Naive thymus-derived CD8-positive, alpha-beta T cell (primary cell): ENCODE measurements at regions not wholly inside any gene's neighbourhood (a gene's known extent, or its start where the extent isn't known, plus 50 kb on each side); places are given as distances from the start of the nearest gene placed in this dataset.
A peak's percentile ranks its signal among the peaks of the same experiment; 100 is the strongest.

Source experiments
- ATAC-seq, 2 donors: fragments of 150-1000 bp; cut with Tn5 transposase in 1 of 2; sonication (Bioruptor Pico), chemical (Tn5 transposase) in 1 of 2; 1 replicate in 1 of 2; 2 replicates in 1 of 2; pipeline ENCODE4 v1.10.0; 2021; ENCODE audit warnings: mild to moderate bottlenecking in 2 of 2, moderate library complexity in 2 of 2
- POLR2A ChIA-PET: fragments of 350-600 bp; sonication (Branson Sonifier 250); formaldehyde crosslinking; loops from one replicate; lab custom pipeline; 2021; ENCODE audit warnings: antibody characterized with exemption; lab: Charles Lee
- DNase-seq, 10 donors: peaks; one replicate each; pipeline versions ENCODE4 v3.0.0 to v3.0.0-alpha.2; 2020 to 2022
- H3K27ac Mint-ChIP-seq, 10 donors: one replicate each; pipeline ENCODE4 v1.8.0; 2020 to 2022; ENCODE audit warnings: mild to moderate bottlenecking in 10 of 10, mixed read lengths in 10 of 10, moderate library complexity in 4 of 10, inconsistent platforms in 1 of 10
- H3K27me3 Mint-ChIP-seq, 5 donors: one replicate each; pipeline ENCODE4 v1.8.0; 2021 to 2022; ENCODE audit warnings: mixed read lengths in 5 of 5
- H3K36me3 Mint-ChIP-seq, 3 donors: one replicate each; pipeline ENCODE4 v1.8.0; 2020 to 2022; ENCODE audit warnings: mixed read lengths in 3 of 3, mild to moderate bottlenecking in 2 of 3, inconsistent platforms in 1 of 3
- H3K4me1 Mint-ChIP-seq, 4 donors: one replicate each; pipeline ENCODE4 v1.8.0; 2021 to 2022; ENCODE audit warnings: mixed read lengths in 4 of 4
- H3K4me3 Mint-ChIP-seq, 10 donors: one replicate each; pipeline ENCODE4 v1.8.0; 2020 to 2022; ENCODE audit warnings: mild to moderate bottlenecking in 10 of 10, mixed read lengths in 10 of 10, moderate library complexity in 6 of 10, inconsistent platforms in 1 of 10
- H3K9me3 Mint-ChIP-seq, 9 donors: one replicate each; pipeline ENCODE4 v1.8.0; 2020 to 2022; ENCODE audit warnings: mixed read lengths in 9 of 9, mild to moderate bottlenecking in 3 of 9, inconsistent platforms in 1 of 9, moderate library complexity in 1 of 9

DNA sequence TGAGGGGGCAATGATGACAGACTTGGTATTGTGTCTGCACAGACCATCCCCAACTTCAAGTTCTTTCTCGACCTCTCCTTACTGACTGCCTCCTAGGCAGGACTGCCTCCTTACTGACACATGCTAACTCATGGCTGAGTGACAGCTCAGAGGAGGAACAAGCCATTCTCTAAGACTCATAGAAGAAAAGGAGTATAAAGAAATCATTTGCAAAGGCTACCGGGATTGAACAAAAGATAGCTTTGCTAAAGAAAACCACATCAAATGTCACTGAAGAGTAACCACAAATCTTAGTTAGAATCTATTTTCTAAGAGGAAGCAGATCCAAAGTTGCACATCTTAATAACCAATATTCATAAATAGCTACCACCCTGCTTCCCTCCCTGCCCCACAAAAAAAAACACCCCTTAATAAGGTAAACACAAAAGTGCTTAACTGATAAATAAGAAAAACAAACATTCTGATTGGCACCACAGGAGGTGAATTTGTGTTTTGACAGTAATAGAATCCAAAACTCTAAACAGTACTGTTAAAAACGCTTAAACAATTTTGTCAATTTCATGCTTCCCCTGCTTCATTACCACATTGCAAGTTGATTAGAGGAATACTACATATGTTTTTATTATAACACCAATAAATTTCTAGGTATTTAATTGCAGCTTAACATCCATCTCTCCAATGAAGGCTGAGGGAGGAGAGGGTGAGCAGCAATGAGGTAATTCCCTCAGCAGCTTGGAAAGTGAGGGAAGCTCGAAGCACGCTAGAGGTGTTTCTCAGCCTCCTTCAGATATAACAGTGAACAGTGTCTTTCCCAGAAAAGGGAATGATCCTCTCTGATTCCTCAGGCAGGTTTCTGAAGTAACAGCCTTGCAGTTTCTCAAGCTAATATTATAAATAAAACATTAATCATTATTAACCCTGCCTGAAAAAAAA, 160.0 kb downstream of the HNRNPD start:
- H3K27me3 Mint-ChIP-seq: no peaks in the 10 kb centered on the region
- peak overlapping the region in 9 of 10 donors; percentile 16 to 62 (median 52) for H3K4me3 Mint-ChIP-seq
- H3K4me1 Mint-ChIP-seq: peaks cover 14 to 36% (median 32%) of the 10 kb centered on the region in 4 donors
- POLR2A ChIA-PET: interaction anchor here (1.1 to 2.0 kb wide), 4 partner anchors 10 to 742 kb away, joined by 3 to 5 read pairs (median 4); partner anchors contain the start of gene RASGEF1B
- H3K27ac Mint-ChIP-seq: peak overlapping the region in 5 of 10 donors; percentile 1 to 76 (median 56)
- no peaks in the 10 kb centered on the region for H3K36me3 Mint-ChIP-seq
- peak; percentile 99 to 100 for ATAC-seq
- H3K9me3 Mint-ChIP-seq: peaks cover 0 to 2% (median 0%) of the 10 kb centered on the region in 9 donors
- peak in 7 of 10 donors; percentile 4 to 78 (median 36) for DNase-seq

GRCh38 chr4:82201805-82202641, 171.8 kb downstream of the HNRNPD start:
- Mint-ChIP-seq H3K9me3 (no peaks in the 10 kb centered on the region), H3K4me3 (no peak overlapping the region), H3K27me3 (peaks cover 0 to 7% (median 4%) of the 10 kb centered on the region in 5 donors), H3K36me3 (no peaks in the 10 kb centered on the region), H3K27ac (peak overlapping the region in 1 of 10 donors; percentile 86), H3K4me1 (peaks cover 0 to 16% (median 7%) of the 10 kb centered on the region in 4 donors)
- POLR2A ChIA-PET: no interaction called here
- DNase-seq (peak; percentile 13 to 68 (median 45)), ATAC-seq (peak; percentile 53 to 78)

DNA sequence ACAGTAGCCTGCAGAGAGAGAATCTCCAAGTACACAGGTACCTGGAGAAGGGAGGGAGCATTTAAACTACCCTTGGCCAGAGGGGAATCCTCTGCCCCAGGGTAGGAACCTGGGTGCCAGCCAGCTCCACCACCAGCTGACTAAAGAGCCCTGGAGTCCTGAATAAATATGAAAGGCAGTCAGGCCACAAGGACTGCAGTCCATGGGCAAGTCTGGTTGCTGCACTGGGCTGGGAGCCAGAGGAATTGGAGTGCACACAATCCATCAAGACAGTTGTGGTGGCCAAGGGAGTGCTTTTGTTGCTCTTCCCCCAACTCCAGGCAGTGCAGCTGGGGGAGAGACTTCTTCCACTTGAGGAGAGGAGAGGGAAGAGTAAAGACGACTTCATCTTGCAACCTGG, 172.5 kb downstream of the HNRNPD start:
- Mint-ChIP-seq H3K4me3 (no peak overlapping the region), H3K4me1 (peaks cover 0 to 16% (median 7%) of the 10 kb centered on the region in 4 donors), H3K36me3 (no peaks in the 10 kb centered on the region), H3K27me3 (peaks cover 0 to 7% (median 4%) of the 10 kb centered on the region in 5 donors), H3K9me3 (no peaks in the 10 kb centered on the region), H3K27ac (peak overlapping the region in 2 of 10 donors; percentile 42 to 86)
- ATAC-seq (no peak), DNase-seq (no peak)
- POLR2A ChIA-PET: no interaction called here

DNA sequence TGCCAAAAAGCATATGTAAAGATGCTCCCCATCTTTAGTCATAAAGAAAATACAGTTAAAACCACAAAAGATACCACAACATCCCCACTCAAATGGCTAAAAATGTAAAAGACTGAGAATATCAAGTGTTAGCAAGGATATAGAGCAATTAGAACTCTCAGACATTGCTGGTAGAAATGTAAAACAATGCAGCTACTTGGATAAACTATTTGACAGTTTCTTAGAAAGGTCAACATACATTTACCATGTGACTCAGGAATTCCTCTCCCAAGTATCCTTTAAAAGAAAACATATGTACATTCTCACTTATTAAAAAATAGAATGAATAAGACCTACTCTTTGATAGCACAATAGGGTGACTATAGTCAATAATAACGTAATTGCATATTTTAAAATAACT, 173.7 kb downstream of the HNRNPD start:
- no peak overlapping the region for H3K4me3 Mint-ChIP-seq
- H3K27me3 Mint-ChIP-seq: peaks cover 0 to 7% (median 4%) of the 10 kb centered on the region in 5 donors
- no peaks in the 10 kb centered on the region for H3K36me3 Mint-ChIP-seq
- ATAC-seq (no peak), DNase-seq (no peak)
- no peaks in the 10 kb centered on the region for H3K9me3 Mint-ChIP-seq
- POLR2A ChIA-PET: no interaction called here
- H3K27ac Mint-ChIP-seq: no peak overlapping the region
- H3K4me1 Mint-ChIP-seq: peaks cover 0 to 16% (median 7%) of the 10 kb centered on the region in 4 donors

DNA sequence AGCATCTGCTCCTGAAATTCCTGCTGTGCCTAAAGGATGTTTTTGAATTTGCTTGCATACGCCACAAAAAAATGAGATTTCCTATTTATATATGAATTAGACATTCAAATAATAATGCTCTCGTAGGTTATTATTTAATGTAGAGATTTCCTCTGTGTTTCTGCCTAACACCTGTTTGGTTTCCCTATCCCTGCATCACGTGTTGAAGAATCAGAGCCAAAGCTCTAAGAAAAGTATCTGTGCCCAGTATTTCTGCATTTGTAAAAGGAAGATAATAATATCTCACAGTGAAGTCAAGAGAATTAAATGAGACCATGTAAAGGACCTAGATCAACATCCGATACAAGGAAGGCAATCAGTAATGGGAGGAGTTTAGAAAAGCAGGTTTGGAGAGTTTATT, 179.5 kb downstream of the HNRNPD start:
- no peak overlapping the region for H3K4me3 Mint-ChIP-seq
- H3K27me3 Mint-ChIP-seq: peaks cover 0 to 2% (median 0%) of the 10 kb centered on the region in 5 donors
- DNase-seq (no peak), ATAC-seq (no peak)
- no peaks in the 10 kb centered on the region for H3K36me3 Mint-ChIP-seq
- peaks cover 0 to 2% (median 0%) of the 10 kb centered on the region in 4 donors for H3K4me1 Mint-ChIP-seq
- no peak overlapping the region for H3K27ac Mint-ChIP-seq
- POLR2A ChIA-PET: no interaction called here
- H3K9me3 Mint-ChIP-seq: no peaks in the 10 kb centered on the region

- no peak overlapping the region for H3K4me3 Mint-ChIP-seq
- H3K4me1 Mint-ChIP-seq: no peaks in the 10 kb centered on the region
- ATAC-seq: no peak
- peaks cover 0 to 4% (median under 1%) of the 10 kb centered on the region in 9 donors for H3K9me3 Mint-ChIP-seq
- peaks cover 0 to 2% (median 0%) of the 10 kb centered on the region in 5 donors for H3K27me3 Mint-ChIP-seq
- no peak for DNase-seq
- H3K27ac Mint-ChIP-seq: peak overlapping the region in 2 of 10 donors; percentile 35 to 81
- POLR2A ChIA-PET: no interaction called here
- H3K36me3 Mint-ChIP-seq: peaks cover 0 to 3% (median 1%) of the 10 kb centered on the region in 3 donors
Measured at GRCh38 chr4:82192017-82192673, 181.6 kb downstream of the HNRNPD start.

- H3K4me1 Mint-ChIP-seq: no peaks in the 10 kb centered on the region
- peaks cover 0 to 11% (median 7%) of the 10 kb centered on the region in 3 donors for H3K36me3 Mint-ChIP-seq
- ATAC-seq (no peak), DNase-seq (no peak)
- H3K4me3 Mint-ChIP-seq: no peak overlapping the region
- POLR2A ChIA-PET: no interaction called here
- H3K27me3 Mint-ChIP-seq: peaks cover 0 to 2% (median 0%) of the 10 kb centered on the region in 5 donors
- H3K27ac Mint-ChIP-seq: no peak overlapping the region
- H3K9me3 Mint-ChIP-seq: peaks cover 0 to 15% (median 6%) of the 10 kb centered on the region in 9 donors
Measured at GRCh38 chr4:82181789-82182188, 192.0 kb downstream of the HNRNPD start.

- DNase-seq (no peak), ATAC-seq (no peak)
- Mint-ChIP-seq H3K4me3 (no peak overlapping the region), H3K27ac (no peak overlapping the region), H3K27me3 (peaks cover 0 to 8% (median 2%) of the 10 kb centered on the region in 5 donors), H3K36me3 (peaks cover 0 to 7% (median 7%) of the 10 kb centered on the region in 3 donors), H3K4me1 (peaks cover 0 to 5% (median 0%) of the 10 kb centered on the region in 4 donors), H3K9me3 (peaks cover 0 to 13% (median 6%) of the 10 kb centered on the region in 9 donors)
- POLR2A ChIA-PET: interaction anchor here (0.6 kb wide), 1 partner anchor 613 kb away, joined by 6 read pairs; no protein-coding TSS in a partner anchor
Measured at GRCh38 chr4:82172186-82172585, 201.6 kb downstream of the HNRNPD start.

- Mint-ChIP-seq H3K4me1 (peaks cover 0 to 5% (median 0%) of the 10 kb centered on the region in 4 donors), H3K9me3 (peaks cover 0 to 17% (median 4%) of the 10 kb centered on the region in 9 donors), H3K27ac (no peak overlapping the region), H3K4me3 (no peak overlapping the region), H3K36me3 (peaks cover 0 to 7% (median 7%) of the 10 kb centered on the region in 3 donors), H3K27me3 (peaks cover 0 to 8% (median 2%) of the 10 kb centered on the region in 5 donors)
- DNase-seq (no peak), ATAC-seq (no peak)
- POLR2A ChIA-PET: interaction anchor here (0.6 kb wide), 1 partner anchor 612 kb away, joined by 6 read pairs; no protein-coding TSS in a partner anchor
Measured at GRCh38 chr4:82171531-82172155, 202.1 kb downstream of the HNRNPD start.

DNA sequence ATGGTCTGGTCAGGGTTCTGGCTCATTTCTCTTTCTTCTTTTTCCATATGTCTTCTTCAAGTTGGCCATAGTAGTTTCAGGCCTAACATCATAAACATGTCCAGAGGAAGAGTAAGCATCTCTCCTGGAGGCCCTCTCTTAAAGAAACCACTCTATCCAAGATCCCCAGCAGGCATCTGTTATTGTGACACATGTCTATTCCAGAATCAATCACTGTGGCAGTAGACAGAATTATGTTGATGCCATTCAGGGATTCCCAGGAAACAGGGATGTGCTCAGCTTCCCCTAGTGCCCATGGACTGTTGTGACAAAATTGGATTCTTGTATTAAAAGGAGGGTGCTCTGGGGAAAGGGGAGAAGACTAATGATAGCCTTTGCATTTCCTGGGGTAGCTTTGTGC, 224.0 kb downstream of the HNRNPD start:
- Mint-ChIP-seq H3K36me3 (peaks cover 0 to 25% (median 11%) of the 10 kb centered on the region in 3 donors), H3K27ac (no peak overlapping the region), H3K27me3 (peaks cover 0 to 7% (median 0%) of the 10 kb centered on the region in 5 donors), H3K4me3 (no peak overlapping the region), H3K9me3 (peaks cover 0 to 23% (median 12%) of the 10 kb centered on the region in 9 donors), H3K4me1 (peaks cover 0 to 9% (median 7%) of the 10 kb centered on the region in 4 donors)
- no peak for ATAC-seq
- DNase-seq: no peak
- POLR2A ChIA-PET: interaction anchor here (0.5 kb wide), 1 partner anchor 255 kb away, joined by 7 read pairs; no protein-coding TSS in a partner anchor

- H3K27me3 Mint-ChIP-seq: no peaks in the 10 kb centered on the region
- H3K27ac Mint-ChIP-seq: no peak overlapping the region
- no peaks in the 10 kb centered on the region for H3K4me1 Mint-ChIP-seq
- POLR2A ChIA-PET: no interaction called here
- H3K36me3 Mint-ChIP-seq: no peaks in the 10 kb centered on the region
- DNase-seq (no peak), ATAC-seq (no peak)
- no peaks in the 10 kb centered on the region for H3K9me3 Mint-ChIP-seq
- no peak overlapping the region for H3K4me3 Mint-ChIP-seq
Measured at GRCh38 chr4:82145850-82146249, 227.9 kb downstream of the HNRNPD start.
